Keratinocyte (primary cell): ENCODE measurements at regions not wholly inside any gene's neighbourhood (a gene's known extent, or its start where the extent isn't known, plus 50 kb on each side); places are given as distances from the start of the nearest gene placed in this dataset.
"Not testable (repeated sequence)": the region's sequence is repeated elsewhere in the genome, so short reads cannot be mapped to it uniquely, and the experiment has no call there.

ENCODE experiments used
- DNase-seq: peaks from one replicate; pipeline ENCODE4 v3.0.0-alpha.2; 2011; ENCODE audit warnings: low read depth, missing footprints, low spot score
- FAIRE-seq: peaks from 2 replicates; lab custom pipeline; 2011; peaks lifted over from hg19 to GRCh38; lab: Jason Lieb, UNC
- H2AFZ ChIP-seq: 2 replicates; pipeline ENCODE4 v1.6.0; 2012; ENCODE audit warnings: low read length, control low read depth, inconsistent platforms; ENCODE audit not compliant: control insufficient read depth
- H3K27ac ChIP-seq: 2 replicates; pipeline ENCODE4 v1.5.1; 2011; ENCODE audit warnings: low read length; ENCODE audit not compliant: control insufficient read depth, insufficient read depth
- H3K27me3 ChIP-seq: 3 replicates; pipeline ENCODE4 v1.6.0; 2011; ENCODE audit warnings: low read length; ENCODE audit not compliant: control insufficient read depth, insufficient read depth; ENCODE audit errors: extremely low read depth
- H3K36me3 ChIP-seq, 2 experiments: 2 replicates in 1 of 2; 3 replicates in 1 of 2; pipeline ENCODE4 v1.5.1; 2011; ENCODE audit warnings: low read length in 2 of 2, mild to moderate bottlenecking in 1 of 2; ENCODE audit not compliant: control insufficient read depth in 2 of 2, insufficient read depth in 2 of 2; ENCODE audit errors: extremely low read depth in 1 of 2
- H3K4me1 ChIP-seq: 3 replicates; pipeline ENCODE4 v1.5.1; 2011; ENCODE audit warnings: low read length; ENCODE audit not compliant: control insufficient read depth, insufficient read depth; ENCODE audit errors: extremely low read depth
- H3K4me2 ChIP-seq: 3 replicates; pipeline ENCODE4 v1.6.0; 2011; ENCODE audit warnings: low read depth, low read length; ENCODE audit not compliant: control insufficient read depth, insufficient read depth; ENCODE audit errors: extremely low read depth
- H3K4me3 ChIP-seq, 3 experiments: fragments of 200-600 bp in 1 of 3; sonication (generic) in 1 of 3; 2 replicates in 2 of 3; 3 replicates in 1 of 3; pipeline ENCODE4 v1.5.1; 2011 to 2016; ENCODE audit warnings: low read length in 3 of 3, mild to moderate bottlenecking in 3 of 3, control low read depth in 2 of 3, inconsistent platforms in 1 of 3, low read depth in 1 of 3, mixed read lengths in 1 of 3, mixed run types in 1 of 3, moderate library complexity in 1 of 3; ENCODE audit not compliant: control insufficient read depth in 2 of 3, insufficient read depth in 2 of 3; ENCODE audit errors: extremely low read depth in 1 of 3
- H3K79me2 ChIP-seq: 2 replicates; pipeline ENCODE4 v1.6.0; 2012; ENCODE audit warnings: low read length; ENCODE audit not compliant: control insufficient read depth, insufficient read depth
- H3K9ac ChIP-seq: 3 replicates; pipeline ENCODE4 v1.6.0; 2011; ENCODE audit warnings: low read length; ENCODE audit not compliant: control insufficient read depth, insufficient read depth; ENCODE audit errors: extremely low read depth
- H3K9me1 ChIP-seq: 3 replicates; pipeline ENCODE4 v1.6.0; 2011; ENCODE audit warnings: low read length; ENCODE audit not compliant: control insufficient read depth, insufficient read depth; ENCODE audit errors: extremely low read depth
- H3K9me3 ChIP-seq: 2 replicates; pipeline ENCODE4 v1.5.1; 2012; ENCODE audit warnings: low read depth, low read length; ENCODE audit not compliant: control insufficient read depth
- H4K20me1 ChIP-seq: 3 replicates; pipeline ENCODE4 v1.6.0; 2011; ENCODE audit warnings: low read length; ENCODE audit not compliant: control insufficient read depth, insufficient read depth; ENCODE audit errors: extremely low read depth
- EZH2 ChIP-seq: IDR thresholded peaks from one replicate; pipeline ENCODE4 v1.6.1; 2012; ENCODE audit warnings: inconsistent platforms, mild to moderate bottlenecking, low read length, moderate library complexity
- dilution Hi-C: fragments of 300-500 bp; cut with MboI; formaldehyde crosslinking; loops from one replicate; pipeline ENCODE4 v1.7.0; 2020; ENCODE audit warnings: low sequenced_read_pairs; ENCODE audit not compliant: extremely low pct_ligation_motif_present
- TF ChIP-seq, protein P1 (sequence below), 3 experiments: IDR thresholded peaks in 1 of 3; conservative IDR thresholded peaks in 1 of 3; optimal IDR thresholded peaks in 1 of 3; 2 replicates in 2 of 3; 3 replicates in 1 of 3; pipeline versions ENCODE3 to v1.5.1; 2011; ENCODE audit warnings: low read length in 3 of 3, mild to moderate bottlenecking in 3 of 3, moderate library complexity in 2 of 3, control low read depth in 1 of 3, inconsistent platforms in 1 of 3; ENCODE audit not compliant: insufficient read depth in 2 of 3; ENCODE audit errors: extremely low read depth in 1 of 3

DNA sequence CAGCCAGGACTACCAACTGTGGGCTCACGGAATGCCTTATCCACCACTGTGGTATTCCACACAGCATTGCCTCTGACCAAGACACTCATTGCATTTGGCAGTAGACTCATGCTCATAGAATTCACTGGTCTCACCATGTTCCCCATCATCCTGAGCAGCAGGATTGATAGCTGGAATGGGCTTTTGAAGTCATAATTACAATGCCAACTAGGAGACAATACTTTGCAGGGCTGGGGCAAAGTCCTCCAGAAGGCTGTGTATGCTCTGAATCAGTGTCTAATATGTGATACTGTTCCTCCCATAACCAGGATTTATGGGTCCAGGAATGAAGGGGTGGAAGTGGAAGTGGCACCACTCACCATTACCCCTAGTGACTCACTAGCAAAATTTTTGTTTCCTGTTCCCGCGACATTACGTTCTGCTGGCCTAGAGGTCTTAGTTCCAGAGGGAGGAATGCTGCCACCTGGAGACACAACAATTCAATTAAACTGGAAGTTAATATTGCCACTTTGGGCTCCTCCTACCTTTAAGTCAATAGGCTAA lies 58.6 kb upstream of the CCDC80 start:
- peak; percentile 59 for FAIRE-seq
- dilution Hi-C loops, result no loop called here

GRCh38 chr3:112698442-112698841 lies 57.5 kb upstream of the CCDC80 start:
- H3K4me3 ChIP-seq, H2AFZ ChIP-seq, H4K20me1 ChIP-seq, H3K36me3 ChIP-seq, DNase-seq, H3K9me3 ChIP-seq, dilution Hi-C loops, H3K9me1 ChIP-seq, H3K27ac ChIP-seq, H3K4me2 ChIP-seq, FAIRE-seq, H3K9ac ChIP-seq, H3K79me2 ChIP-seq, H3K27me3 ChIP-seq: not testable (repeated sequence)
- peaks cover 10% of the 10 kb centered on the region for H3K4me1 ChIP-seq

More for the DNA sequence above, 58.6 kb upstream of the CCDC80 start:
- Histone ChIP-seq H3K9me3 (no peaks in the 10 kb centered on the region), H3K79me2 (no peaks in the 10 kb centered on the region), H3K4me1 (peaks cover 10% of the 10 kb centered on the region), H3K36me3 (no peaks in the 10 kb centered on the region), H3K9ac (no peak overlapping the region), H3K9me1 (no peaks in the 10 kb centered on the region), H3K4me2 (peak overlapping the region; percentile 48), H2AFZ (peak overlapping the region; percentile 73), H4K20me1 (no peaks in the 10 kb centered on the region), H3K27me3 (no peaks in the 10 kb centered on the region), H3K4me3 (no peak overlapping the region), H3K27ac (no peak overlapping the region)
- no peak for TF ChIP-seq EZH2
- TF ChIP-seq, protein P1, sequence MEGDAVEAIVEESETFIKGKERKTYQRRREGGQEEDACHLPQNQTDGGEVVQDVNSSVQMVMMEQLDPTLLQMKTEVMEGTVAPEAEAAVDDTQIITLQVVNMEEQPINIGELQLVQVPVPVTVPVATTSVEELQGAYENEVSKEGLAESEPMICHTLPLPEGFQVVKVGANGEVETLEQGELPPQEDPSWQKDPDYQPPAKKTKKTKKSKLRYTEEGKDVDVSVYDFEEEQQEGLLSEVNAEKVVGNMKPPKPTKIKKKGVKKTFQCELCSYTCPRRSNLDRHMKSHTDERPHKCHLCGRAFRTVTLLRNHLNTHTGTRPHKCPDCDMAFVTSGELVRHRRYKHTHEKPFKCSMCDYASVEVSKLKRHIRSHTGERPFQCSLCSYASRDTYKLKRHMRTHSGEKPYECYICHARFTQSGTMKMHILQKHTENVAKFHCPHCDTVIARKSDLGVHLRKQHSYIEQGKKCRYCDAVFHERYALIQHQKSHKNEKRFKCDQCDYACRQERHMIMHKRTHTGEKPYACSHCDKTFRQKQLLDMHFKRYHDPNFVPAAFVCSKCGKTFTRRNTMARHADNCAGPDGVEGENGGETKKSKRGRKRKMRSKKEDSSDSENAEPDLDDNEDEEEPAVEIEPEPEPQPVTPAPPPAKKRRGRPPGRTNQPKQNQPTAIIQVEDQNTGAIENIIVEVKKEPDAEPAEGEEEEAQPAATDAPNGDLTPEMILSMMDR (optimal IDR thresholded peaks at IDR 0.05 in 1 of 3, IDR thresholded peaks at IDR 0.05 in 1 of 3, conservative IDR thresholded peaks at IDR 0.05 in 1 of 3; ENCODE audit: extremely low read depth in 1 of 3, insufficient read depth in 2 of 3, low read length in 3 of 3), result peak in 2 of 3 experiments; percentile 8 to 27
- DNase-seq, result peak; percentile 68

DNA sequence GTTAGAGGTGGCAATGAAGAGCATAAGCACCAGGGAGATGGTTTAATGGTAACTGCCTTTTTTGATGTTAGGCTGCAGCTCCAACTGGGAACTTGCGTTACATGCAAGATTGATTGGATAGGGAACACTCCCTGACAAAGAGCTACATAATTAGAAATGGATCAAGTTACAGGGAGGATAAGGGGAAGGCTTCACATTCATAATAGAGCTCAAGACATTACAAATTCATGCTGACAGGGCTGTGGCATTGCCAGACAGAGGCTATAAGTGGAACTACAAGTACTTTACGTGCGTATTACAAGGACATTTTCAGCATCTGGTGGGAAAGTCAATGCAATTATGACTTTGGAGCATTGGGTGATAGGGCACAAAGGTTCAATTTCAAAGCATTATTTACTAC lies 55.3 kb upstream of the CCDC80 start:
- H3K4me3 ChIP-seq, H3K9me1 ChIP-seq, H3K9me3 ChIP-seq, dilution Hi-C loops, FAIRE-seq, H3K36me3 ChIP-seq, DNase-seq, H3K27me3 ChIP-seq, H4K20me1 ChIP-seq, H3K9ac ChIP-seq, H3K4me2 ChIP-seq, H2AFZ ChIP-seq, H3K79me2 ChIP-seq, H3K27ac ChIP-seq: not testable (repeated sequence)
- H3K4me1 ChIP-seq, result peaks cover 10% of the 10 kb centered on the region

DNA sequence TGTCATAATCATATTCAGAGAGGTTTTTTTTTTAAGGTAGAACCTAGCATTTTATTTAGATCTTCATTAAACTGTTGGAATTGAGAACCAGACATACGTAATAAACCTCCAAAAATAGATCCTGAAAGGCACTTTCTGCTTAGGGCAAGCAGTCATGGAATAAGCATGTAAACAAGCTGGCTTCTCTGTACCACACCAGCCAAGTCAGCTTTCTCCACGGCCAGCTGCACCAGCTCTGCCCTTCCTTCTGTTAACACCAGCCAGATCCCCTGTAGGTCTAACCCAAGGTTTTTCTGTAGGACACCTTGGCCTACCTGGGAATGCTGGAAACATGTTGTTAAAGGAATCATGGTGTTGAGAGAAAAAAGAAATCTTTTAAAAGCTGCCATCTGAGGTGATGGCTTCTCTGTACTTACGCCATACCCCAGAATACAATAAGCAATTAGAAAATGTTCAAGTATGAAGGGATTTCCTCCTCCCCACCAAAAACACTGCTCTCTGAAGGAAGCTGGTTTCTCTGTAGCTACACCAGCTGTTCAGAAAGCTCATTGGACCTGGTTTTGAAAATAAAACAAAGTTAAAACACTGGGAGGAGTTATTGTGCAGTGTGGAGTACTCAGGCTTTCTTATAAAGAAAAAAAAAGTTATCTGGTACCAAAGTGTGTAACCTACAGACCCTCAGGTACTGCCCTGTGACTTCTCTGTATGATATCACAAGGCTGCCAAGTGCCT lies 54.6 kb upstream of the CCDC80 start:
- H4K20me1 ChIP-seq, H3K36me3 ChIP-seq, H3K4me3 ChIP-seq, H3K9me1 ChIP-seq, H3K4me2 ChIP-seq, H3K79me2 ChIP-seq, H2AFZ ChIP-seq, H3K27ac ChIP-seq, H3K9me3 ChIP-seq, H3K27me3 ChIP-seq, DNase-seq, dilution Hi-C loops, H3K9ac ChIP-seq, FAIRE-seq: not testable (repeated sequence)
- H3K4me1 ChIP-seq, result peaks cover 10% of the 10 kb centered on the region
